ENCODE measurements at regions not wholly inside any gene's neighbourhood (a gene's known extent, or its start where the extent isn't known, plus 50 kb on each side); places are given as distances from the start of the nearest gene placed in this dataset.
A peak's percentile ranks its signal among the peaks of the same experiment; 100 is the strongest.

DNA sequence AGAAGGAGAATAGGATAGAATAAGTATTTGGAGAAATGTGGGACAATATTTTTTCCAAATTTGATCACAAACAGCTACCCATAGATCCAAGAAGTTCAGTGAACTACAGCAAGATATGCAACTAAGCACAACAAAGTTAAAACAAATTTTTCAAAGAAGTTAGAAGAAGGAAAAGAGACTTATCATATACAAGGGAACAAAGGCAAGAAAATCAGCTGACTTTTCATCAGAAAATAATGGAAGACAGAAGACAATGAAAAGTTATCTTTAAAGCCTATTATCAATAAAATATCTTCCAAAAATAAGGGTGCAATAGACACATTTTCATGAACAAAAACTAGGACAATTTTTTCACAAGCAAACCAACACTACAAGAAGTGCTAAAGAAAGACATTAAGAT lies 202.8 kb upstream of the FN1 start:
- no peak for TF ChIP-seq CBFB (CRISPR knock-in tag; IDR thresholded peaks at IDR 0.05; ENCODE audit: low read depth)
- TF ChIP-seq TCF7 (CRISPR knock-in tag; IDR thresholded peaks at IDR 0.05; ENCODE audit: low read depth), result no peak
- TF ChIP-seq, protein P1, sequence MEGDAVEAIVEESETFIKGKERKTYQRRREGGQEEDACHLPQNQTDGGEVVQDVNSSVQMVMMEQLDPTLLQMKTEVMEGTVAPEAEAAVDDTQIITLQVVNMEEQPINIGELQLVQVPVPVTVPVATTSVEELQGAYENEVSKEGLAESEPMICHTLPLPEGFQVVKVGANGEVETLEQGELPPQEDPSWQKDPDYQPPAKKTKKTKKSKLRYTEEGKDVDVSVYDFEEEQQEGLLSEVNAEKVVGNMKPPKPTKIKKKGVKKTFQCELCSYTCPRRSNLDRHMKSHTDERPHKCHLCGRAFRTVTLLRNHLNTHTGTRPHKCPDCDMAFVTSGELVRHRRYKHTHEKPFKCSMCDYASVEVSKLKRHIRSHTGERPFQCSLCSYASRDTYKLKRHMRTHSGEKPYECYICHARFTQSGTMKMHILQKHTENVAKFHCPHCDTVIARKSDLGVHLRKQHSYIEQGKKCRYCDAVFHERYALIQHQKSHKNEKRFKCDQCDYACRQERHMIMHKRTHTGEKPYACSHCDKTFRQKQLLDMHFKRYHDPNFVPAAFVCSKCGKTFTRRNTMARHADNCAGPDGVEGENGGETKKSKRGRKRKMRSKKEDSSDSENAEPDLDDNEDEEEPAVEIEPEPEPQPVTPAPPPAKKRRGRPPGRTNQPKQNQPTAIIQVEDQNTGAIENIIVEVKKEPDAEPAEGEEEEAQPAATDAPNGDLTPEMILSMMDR (IDR thresholded peaks at IDR 0.05), result no peak
- no peak for TF ChIP-seq JUN (CRISPR knock-in tag; IDR thresholded peaks at IDR 0.05)
- TF ChIP-seq ZNF232 (CRISPR knock-in tag; IDR thresholded peaks at IDR 0.05), result no peak
- TF ChIP-seq ZNF317 (CRISPR knock-in tag; IDR thresholded peaks at IDR 0.05; ENCODE audit: borderline replicate concordance, low read depth), result peak; percentile 81; the same call in 1 of the 2 replicates
- TF ChIP-seq, protein P2, sequence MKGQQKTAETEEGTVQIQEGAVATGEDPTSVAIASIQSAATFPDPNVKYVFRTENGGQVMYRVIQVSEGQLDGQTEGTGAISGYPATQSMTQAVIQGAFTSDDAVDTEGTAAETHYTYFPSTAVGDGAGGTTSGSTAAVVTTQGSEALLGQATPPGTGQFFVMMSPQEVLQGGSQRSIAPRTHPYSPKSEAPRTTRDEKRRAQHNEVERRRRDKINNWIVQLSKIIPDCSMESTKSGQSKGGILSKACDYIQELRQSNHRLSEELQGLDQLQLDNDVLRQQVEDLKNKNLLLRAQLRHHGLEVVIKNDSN (CRISPR knock-in tag; IDR thresholded peaks at IDR 0.05), result no peak
